Renal cortical epithelial cell (primary cell): ENCODE measurements at regions not wholly inside any gene's neighbourhood (a gene's known extent, or its start where the extent isn't known, plus 50 kb on each side); places are given as distances from the start of the nearest gene placed in this dataset.
A peak's percentile ranks its signal among the peaks of the same experiment; 100 is the strongest.
"Not testable (repeated sequence)": the region's sequence is repeated elsewhere in the genome, so short reads cannot be mapped to it uniquely, and the experiment has no call there.

Source experiments
- DNase-seq: peaks from one replicate; pipeline ENCODE4 v3.0.0-alpha.2; 2011; ENCODE audit warnings: low read depth

- peak; percentile 25 for DNase-seq
Observed at GRCh38 chr16:22436823-22437652, 62.6 kb upstream of the CDR2 start.

DNA sequence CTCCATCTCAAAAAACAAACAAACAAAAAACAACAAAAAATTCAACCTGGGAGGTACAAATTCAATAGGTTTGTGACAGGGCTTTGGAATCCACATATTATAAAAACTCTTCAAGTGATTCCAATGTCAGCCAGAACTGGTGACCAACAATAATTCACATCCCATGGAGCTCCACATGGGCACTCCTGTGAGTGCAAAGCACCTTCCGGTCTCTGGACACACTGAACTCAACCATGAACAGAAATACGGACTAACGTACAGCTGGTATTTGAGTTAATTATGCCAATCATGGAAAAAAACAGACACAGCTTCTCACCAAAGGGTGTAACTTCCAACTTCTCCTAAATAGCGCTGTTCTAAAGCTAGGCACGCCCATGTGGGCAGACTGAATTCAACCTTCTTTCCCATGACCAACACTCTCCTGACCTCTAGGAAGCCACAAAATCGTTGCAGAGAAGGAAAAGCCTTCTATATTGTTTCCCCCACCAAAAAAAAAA is 62.0 kb upstream of the CDR2 start:
- not testable (repeated sequence) for DNase-seq

GRCh38 chr16:22431314-22431713 is 56.9 kb upstream of the CDR2 start:
- not testable (repeated sequence) for DNase-seq

DNA sequence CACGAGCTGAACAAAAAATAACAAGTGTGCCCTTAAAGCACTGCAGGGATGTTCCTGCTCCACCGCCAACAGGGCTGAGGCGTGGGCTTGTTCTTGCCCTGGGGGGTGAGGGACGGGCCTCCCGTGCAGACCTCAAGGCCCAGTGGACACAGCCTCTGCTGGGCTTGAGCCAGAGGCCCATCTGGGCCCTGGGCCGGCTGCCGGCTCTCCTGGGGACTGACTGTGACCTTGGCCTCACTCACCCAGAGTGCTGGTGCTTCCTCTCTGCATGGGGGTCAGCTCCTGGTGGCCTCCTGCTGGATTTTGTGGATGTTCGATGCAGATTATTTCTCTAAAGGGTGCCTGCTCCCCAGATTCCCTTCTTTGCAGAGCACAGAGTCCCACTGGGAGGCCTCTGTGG is 54.2 kb upstream of the CDR2 start:
- DNase-seq, result no peak

- DNase-seq, result no peak
Observed at GRCh38 chr16:22427556-22427955, 53.1 kb upstream of the CDR2 start.

GRCh38 chr16:22425847-22426246 is 51.4 kb upstream of the CDR2 start:
- DNase-seq, result no peak

GRCh38 chr16:22425036-22425801 is 50.8 kb upstream of the CDR2 start:
- DNase-seq, result no peak

DNA sequence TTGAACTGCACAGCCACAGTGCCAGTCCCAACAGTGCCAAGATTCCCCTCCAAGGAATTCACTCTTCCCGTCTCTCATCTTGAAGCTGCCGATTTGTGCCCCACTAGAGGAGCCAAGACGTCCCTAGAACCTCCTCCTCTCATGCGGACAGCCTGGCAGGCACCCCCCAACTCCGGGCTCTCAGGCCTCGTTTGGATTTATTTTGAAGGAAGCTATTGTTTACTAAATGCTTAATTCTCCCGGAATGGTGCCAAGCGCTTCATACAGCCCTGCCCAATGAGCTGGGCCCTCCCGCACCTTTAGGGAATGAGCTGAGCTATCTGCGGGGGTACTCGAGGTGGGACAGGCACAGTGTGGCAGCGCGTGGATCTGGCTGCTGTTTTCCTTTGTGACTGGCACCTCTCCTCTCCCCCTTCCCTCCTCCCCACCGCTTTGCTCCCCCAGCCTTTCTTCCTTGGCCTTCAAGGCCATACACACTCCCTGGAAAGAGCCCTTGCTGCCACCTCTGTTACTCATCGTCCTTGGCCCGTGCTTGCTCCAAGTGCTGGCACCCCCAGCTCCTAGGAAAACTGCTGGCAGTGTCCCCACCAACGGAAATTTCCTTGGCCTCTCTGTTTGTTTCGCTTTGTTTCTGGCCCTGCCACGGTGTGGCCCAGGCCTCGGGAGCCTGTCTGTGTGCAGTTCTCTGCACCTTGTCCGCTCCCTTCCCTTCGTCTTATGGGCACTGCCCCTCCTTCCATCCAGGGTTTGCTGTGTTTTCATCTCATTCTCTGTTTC is 49.9 kb upstream of the CDR2 start:
- DNase-seq, result no peak
